Stomach (tissue), 8 donors: ENCODE measurements at regions not wholly inside any gene's neighbourhood (a gene's known extent, or its start where the extent isn't known, plus 50 kb on each side); places are given as distances from the start of the nearest gene placed in this dataset.
"Not testable (repeated sequence)": the region's sequence is repeated elsewhere in the genome, so short reads cannot be mapped to it uniquely, and the experiment has no call there.

Experiments
- DNase-seq, 2 donors: peaks; one replicate each; pipeline versions ENCODE4 v3.0.0 to v3.0.0-alpha.2; 2013 to 2019
- H3K27ac ChIP-seq, 5 donors: fragments of 200-600 bp in 4 of 5; sonication (generic) in 4 of 5; one replicate each; pipeline ENCODE4 v1.5.1; 2013 to 2019; ENCODE audit warnings: mild to moderate bottlenecking in 1 of 5, moderate library complexity in 1 of 5
- H3K27me3 ChIP-seq, 3 donors: fragments of 200-600 bp; sonication (generic); one replicate each; pipeline ENCODE4 v1.5.1; 2017 to 2019; ENCODE audit warnings: mixed run types in 1 of 3
- H3K36me3 ChIP-seq, 4 donors: fragments of 200-600 bp; sonication (generic); 1 replicate in 3 of 4; 2 replicates in 1 of 4; pipeline ENCODE4 v1.5.1; 2016 to 2019
- H3K4me1 ChIP-seq, 4 donors: fragments of 200-600 bp; sonication (generic); one replicate each; pipeline ENCODE4 v1.5.1; 2016 to 2019
- H3K4me3 ChIP-seq, 4 donors: fragments of 200-600 bp; sonication (generic) in 3 of 4; one replicate each; pipeline ENCODE4 v1.5.1; 2016 to 2019; ENCODE audit warnings: mild to moderate bottlenecking in 1 of 4
- H3K9me3 ChIP-seq, 4 donors: fragments of 200-600 bp; sonication (generic); one replicate each; pipeline ENCODE4 v1.5.1; 2016 to 2019
- EP300 ChIP-seq: sonication (generic); formaldehyde crosslinking; IDR thresholded peaks from one replicate; pipeline ENCODE4 v1.6.1; 2017; ENCODE audit warnings: antibody characterized with exemption
- POLR2A ChIP-seq, 4 donors: fragments of 450-650 bp; IDR thresholded peaks; one replicate each; pipeline ENCODE4 v1.6.1; 2016; ENCODE audit warnings: antibody characterized with exemption in 4 of 4, control low read depth in 2 of 4, mild to moderate bottlenecking in 1 of 4, moderate library complexity in 1 of 4
- POLR2AphosphoS5 ChIP-seq, 3 donors: sonication (generic); formaldehyde crosslinking; IDR thresholded peaks; one replicate each; pipeline ENCODE4 v1.6.1; 2016; ENCODE audit warnings: antibody characterized with exemption in 3 of 3
- WGBS, 5 donors: extraction: QIAGEN DNeasy Blood & Tissue Kit in 3 of 5; methylation state at CpG; one replicate each; pipeline versions ENCODE4 v1.1.5 to v1.1.7; 2013 to 2018; 5-methylcytosine and 5-hydroxymethylcytosine counted together
- intact Hi-C: fragments of 100-400 bp; cut with DNase I; formaldehyde crosslinking; loops from one replicate; pipeline ENCODE4 v1.15.1; 2023; ENCODE audit warnings: low total_unique reads
- TF ChIP-seq, protein P1 (sequence below), 7 experiments: fragments of 450-650 bp in 4 of 7; fragments of 200-600 bp in 3 of 7; sonication (generic) in 3 of 7; IDR thresholded peaks; one replicate each; pipeline ENCODE4 v1.5.1; 2016 to 2019; ENCODE audit warnings: antibody characterized with exemption in 7 of 7, control low read depth in 2 of 7, mild to moderate bottlenecking in 1 of 7
- donor health status: healthy with polysubstance abuse.
- donor health status: Bipolar disorder and iron deficiency.
- donor health status: healthy.

DNA sequence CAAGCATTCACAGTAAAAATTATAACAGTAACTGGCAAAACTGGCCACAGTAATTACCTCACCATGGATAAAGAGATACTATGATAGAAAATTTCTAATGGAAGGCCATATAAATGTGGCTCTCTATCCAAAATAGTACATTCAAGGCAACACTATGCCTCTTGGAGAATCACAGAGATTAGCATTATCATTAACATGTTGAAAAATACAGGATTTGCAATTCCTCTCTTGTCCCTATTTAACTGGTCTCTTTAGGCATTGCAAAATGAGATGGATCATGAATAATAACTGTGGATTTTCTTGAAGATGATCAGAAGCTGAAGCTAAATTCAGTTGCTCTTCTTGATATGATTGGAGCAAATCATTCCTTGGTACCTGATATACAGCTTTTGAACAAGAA, 100.8 kb upstream of the HGF start:
- no peaks in the 10 kb centered on the region for H3K4me1 ChIP-seq
- no peaks in the 10 kb centered on the region for H3K27me3 ChIP-seq
- no peak overlapping the region for H3K27ac ChIP-seq
- no peak overlapping the region for H3K4me3 ChIP-seq
- intact Hi-C loops: no loop called here
- no peak for DNase-seq
- H3K9me3 ChIP-seq: no peaks in the 10 kb centered on the region
- TF ChIP-seq EP300 (no peak), POLR2AphosphoS5 (IDR thresholded peaks at IDR 0.05) (no peak), POLR2A (IDR thresholded peaks at IDR 0.05) (no peak)
- TF ChIP-seq, protein P1, sequence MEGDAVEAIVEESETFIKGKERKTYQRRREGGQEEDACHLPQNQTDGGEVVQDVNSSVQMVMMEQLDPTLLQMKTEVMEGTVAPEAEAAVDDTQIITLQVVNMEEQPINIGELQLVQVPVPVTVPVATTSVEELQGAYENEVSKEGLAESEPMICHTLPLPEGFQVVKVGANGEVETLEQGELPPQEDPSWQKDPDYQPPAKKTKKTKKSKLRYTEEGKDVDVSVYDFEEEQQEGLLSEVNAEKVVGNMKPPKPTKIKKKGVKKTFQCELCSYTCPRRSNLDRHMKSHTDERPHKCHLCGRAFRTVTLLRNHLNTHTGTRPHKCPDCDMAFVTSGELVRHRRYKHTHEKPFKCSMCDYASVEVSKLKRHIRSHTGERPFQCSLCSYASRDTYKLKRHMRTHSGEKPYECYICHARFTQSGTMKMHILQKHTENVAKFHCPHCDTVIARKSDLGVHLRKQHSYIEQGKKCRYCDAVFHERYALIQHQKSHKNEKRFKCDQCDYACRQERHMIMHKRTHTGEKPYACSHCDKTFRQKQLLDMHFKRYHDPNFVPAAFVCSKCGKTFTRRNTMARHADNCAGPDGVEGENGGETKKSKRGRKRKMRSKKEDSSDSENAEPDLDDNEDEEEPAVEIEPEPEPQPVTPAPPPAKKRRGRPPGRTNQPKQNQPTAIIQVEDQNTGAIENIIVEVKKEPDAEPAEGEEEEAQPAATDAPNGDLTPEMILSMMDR (IDR thresholded peaks at IDR 0.05): no peak
- no peaks in the 10 kb centered on the region for H3K36me3 ChIP-seq

DNA sequence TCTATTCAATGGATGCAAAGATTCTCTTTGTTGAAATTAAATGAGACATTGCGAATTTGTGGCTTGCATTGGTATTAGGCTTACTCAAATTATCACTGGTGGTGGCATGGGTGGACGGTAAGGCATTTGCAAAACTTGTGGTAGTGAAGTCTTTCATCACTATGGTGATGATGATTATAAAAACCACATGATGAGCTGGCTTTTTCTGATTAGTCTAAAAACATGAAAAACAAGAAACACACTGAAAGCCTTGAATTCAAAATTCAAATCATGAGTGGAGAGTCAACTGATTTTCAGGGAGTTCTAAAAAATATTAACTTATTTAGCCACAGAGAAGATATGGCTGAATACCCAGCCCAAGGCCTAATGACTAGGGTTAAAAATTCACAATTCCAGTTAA, 99.8 kb upstream of the HGF start:
- no peaks in the 10 kb centered on the region for H3K9me3 ChIP-seq
- H3K27me3 ChIP-seq: no peaks in the 10 kb centered on the region
- TF ChIP-seq POLR2A (IDR thresholded peaks at IDR 0.05) (no peak), POLR2AphosphoS5 (IDR thresholded peaks at IDR 0.05) (no peak), EP300 (no peak)
- TF ChIP-seq, protein P1 (IDR thresholded peaks at IDR 0.05): no peak
- intact Hi-C loops: no loop called here
- H3K4me1 ChIP-seq: no peaks in the 10 kb centered on the region
- H3K27ac ChIP-seq: no peak overlapping the region
- no peaks in the 10 kb centered on the region for H3K36me3 ChIP-seq
- no peak for DNase-seq
- 74 to 89% (median 84%) methylated on average over 2 of the region's 2 CpGs for WGBS, 5 donors
- H3K4me3 ChIP-seq: no peak overlapping the region

DNA sequence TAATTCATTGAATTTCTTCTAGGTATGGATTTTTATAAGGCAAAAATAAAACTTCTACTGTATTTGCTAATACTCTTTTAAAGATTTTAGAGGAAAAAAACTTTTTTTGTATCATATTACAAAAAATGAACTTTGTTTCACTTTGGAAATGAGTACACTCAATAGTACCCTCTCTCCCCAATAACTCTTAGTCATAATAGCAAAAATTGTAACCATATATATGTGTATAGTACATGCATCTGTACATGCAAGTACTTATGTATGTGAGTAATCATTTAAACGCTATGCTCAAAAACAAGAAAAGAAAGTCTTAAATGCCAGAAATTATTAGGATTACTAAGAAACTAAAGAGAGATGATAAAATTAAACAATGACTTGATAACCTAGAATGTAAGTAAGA, 95.9 kb upstream of the HGF start:
- TF ChIP-seq POLR2A (IDR thresholded peaks at IDR 0.05): no peak
- TF ChIP-seq POLR2AphosphoS5 (IDR thresholded peaks at IDR 0.05): no peak
- TF ChIP-seq, protein P1 (IDR thresholded peaks at IDR 0.05): no peak
- TF ChIP-seq EP300: no peak
- H3K27me3 ChIP-seq: no peaks in the 10 kb centered on the region
- no peak overlapping the region for H3K27ac ChIP-seq
- WGBS, 5 donors: 88 to 95% (median 93%) methylated on average over 1 of the region's 1 CpG
- no peak overlapping the region for H3K4me3 ChIP-seq
- H3K4me1 ChIP-seq: no peaks in the 10 kb centered on the region
- no peak for DNase-seq
- intact Hi-C loops: no loop called here
- H3K9me3 ChIP-seq: no peaks in the 10 kb centered on the region
- H3K36me3 ChIP-seq: no peaks in the 10 kb centered on the region

DNA sequence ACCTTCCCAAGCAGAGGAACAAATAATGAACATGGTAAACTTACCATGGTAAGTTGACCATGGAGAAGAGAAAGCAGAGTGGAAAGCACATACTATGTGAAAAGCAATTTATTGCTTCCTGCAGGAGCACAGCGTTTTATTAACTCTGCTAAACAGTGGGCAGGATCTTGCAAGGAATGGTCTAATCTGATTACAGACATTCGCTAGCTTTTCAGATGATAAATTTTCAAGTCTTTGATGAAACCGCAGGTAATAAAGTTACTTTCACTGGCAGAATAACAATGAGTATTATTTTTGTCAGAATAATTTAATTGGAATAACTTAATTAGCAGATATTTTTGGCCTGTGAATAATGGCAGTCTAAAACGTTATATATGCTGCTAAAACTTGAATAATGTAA, 89.6 kb upstream of the HGF start:
- 68 to 78% (median 74%) methylated on average over 4 of the region's 4 CpGs for WGBS, 5 donors
- TF ChIP-seq POLR2AphosphoS5 (IDR thresholded peaks at IDR 0.05) (no peak), EP300 (no peak), POLR2A (IDR thresholded peaks at IDR 0.05) (no peak)
- TF ChIP-seq, protein P1 (IDR thresholded peaks at IDR 0.05): no peak
- DNase-seq: no peak
- no peak overlapping the region for H3K27ac ChIP-seq
- H3K27me3 ChIP-seq: no peaks in the 10 kb centered on the region
- H3K9me3 ChIP-seq: no peaks in the 10 kb centered on the region
- intact Hi-C loops: no loop called here
- no peaks in the 10 kb centered on the region for H3K4me1 ChIP-seq
- H3K4me3 ChIP-seq: no peak overlapping the region
- no peaks in the 10 kb centered on the region for H3K36me3 ChIP-seq

DNA sequence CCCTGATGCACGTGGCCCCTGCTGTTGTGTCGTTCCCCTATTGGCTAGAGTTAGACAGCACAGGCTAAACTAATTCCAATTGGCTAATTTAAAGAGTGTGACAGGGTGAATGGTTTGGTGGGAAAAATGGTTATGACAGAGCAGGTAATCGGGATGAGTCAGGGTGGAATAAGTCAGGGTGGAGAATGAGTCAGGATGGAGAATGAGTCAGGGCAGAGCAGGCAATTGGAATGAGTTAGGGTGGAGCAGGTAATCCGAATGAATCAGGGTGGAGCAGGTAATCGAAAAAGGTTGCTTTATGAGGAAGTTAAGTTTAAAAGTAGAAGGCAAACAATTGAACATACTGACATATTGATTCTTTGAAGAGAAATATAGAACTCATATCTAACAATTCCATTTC, 89.0 kb upstream of the HGF start:
- H3K27me3 ChIP-seq, intact Hi-C loops, H3K9me3 ChIP-seq, H3K4me1 ChIP-seq, H3K4me3 ChIP-seq, DNase-seq, H3K36me3 ChIP-seq, H3K27ac ChIP-seq: not testable (repeated sequence)
- WGBS, 5 donors: 80 to 85% (median 82%) methylated on average over 5 of the region's 5 CpGs
